CD4-positive, alpha-beta T cell treated with Interleukin-21 for 1 hour (primary cell): ENCODE measurements at regions not wholly inside any gene's neighbourhood (a gene's known extent, or its start where the extent isn't known, plus 50 kb on each side); places are given as distances from the start of the nearest gene placed in this dataset.
A peak's percentile ranks its signal among the peaks of the same experiment; 100 is the strongest.
"Not testable (repeated sequence)": the region's sequence is repeated elsewhere in the genome, so short reads cannot be mapped to it uniquely, and the experiment has no call there.

Experiments used
- DNase-seq: peaks from one replicate; pipeline ENCODE4 v3.0.0-alpha.2; 2020

DNA sequence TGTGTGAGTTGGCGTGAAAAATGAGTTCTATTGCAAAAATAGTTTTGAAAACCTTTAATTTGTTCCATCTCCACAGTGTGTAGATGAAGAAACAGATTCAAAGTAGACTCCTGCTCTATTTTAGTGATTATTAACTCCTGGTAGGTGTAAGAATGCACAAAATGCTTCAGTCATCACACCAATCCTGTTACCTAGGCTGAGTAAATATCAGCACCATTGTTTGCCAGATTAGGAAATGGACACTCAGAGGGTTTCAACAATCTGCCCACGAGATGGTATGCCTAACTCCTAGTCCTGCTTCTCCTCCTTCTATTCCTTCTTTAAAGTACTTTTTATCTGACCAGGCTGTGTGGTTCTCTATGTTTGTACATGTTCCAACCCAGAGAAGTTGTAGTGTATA is 108.9 kb upstream of the AHI1 start:
- DNase-seq: no peak

DNA sequence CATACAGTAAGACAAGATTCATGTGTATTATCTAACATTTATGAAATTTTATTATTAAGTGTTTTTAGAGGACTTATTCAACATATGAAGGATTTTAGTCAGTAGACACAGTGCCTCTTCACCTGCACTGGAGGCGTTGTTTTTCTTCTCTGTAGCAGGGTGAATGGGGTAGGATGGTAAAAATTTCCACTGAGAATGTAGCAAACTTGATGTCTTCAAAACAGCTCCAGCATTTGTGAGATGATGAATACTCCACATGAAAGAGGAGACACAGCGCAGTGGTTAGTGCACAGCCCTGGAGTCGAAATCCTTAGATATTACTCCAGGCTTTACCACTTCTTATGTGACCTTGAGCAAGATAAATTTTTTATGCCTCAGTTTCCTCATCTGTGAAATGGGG is 110.5 kb upstream of the AHI1 start:
- DNase-seq: no peak

- DNase-seq: not testable (repeated sequence)
Measured at GRCh38 chr6:135610192-135610591, 112.7 kb upstream of the AHI1 start.

DNA sequence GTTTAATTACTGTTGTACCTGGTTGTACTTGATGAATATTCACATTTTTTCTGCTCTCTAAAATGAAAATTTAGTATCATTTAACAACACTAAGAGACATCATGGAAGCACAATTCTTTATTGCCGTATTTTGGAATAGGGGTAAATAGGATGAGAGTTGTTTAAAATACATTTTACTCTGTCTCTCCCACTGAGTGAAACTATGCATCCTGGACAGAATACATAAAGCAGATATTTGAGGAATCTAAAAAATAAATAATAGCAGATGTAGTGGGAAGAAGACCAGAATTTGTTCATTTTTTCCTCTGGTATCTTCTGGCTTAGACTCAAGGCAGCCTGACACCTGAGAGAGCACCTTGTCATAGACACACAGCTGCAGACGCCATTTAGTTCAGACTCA is 119.1 kb upstream of the AHI1 start:
- DNase-seq: no peak

GRCh38 chr6:135617222-135617621 is 119.7 kb upstream of the AHI1 start:
- DNase-seq: no peak

- no peak for DNase-seq
Measured at GRCh38 chr6:135622081-135622480, 124.5 kb upstream of the AHI1 start.

DNA sequence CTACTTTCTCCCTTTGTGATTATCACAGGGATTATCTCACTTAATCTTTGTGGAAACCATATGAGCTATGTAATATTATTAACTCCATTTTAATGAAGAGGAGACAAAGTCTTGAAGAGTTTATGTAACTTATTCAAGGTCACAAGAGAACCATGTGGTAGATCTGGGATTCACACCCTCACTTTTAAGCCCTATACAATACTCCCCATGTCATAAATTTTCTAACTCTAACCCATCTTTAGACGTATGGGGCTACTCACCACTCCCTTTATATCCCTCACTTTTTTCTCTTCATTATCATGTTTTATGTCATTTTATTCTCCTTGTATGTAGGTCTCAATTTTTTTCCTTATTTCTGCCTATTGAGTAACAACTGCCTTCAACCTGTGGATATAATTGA is 126.4 kb upstream of the AHI1 start:
- no peak for DNase-seq

GRCh38 chr6:135624402-135625295 is 127.1 kb upstream of the AHI1 start:
- peak; percentile 13 for DNase-seq

- DNase-seq: not testable (repeated sequence)
Measured at GRCh38 chr6:135626001-135626400, 128.5 kb upstream of the AHI1 start.

GRCh38 chr6:135627092-135627715 is 129.7 kb upstream of the AHI1 start:
- no peak for DNase-seq

GRCh38 chr6:135630789-135631376 is 133.3 kb upstream of the AHI1 start:
- DNase-seq: no peak

DNA sequence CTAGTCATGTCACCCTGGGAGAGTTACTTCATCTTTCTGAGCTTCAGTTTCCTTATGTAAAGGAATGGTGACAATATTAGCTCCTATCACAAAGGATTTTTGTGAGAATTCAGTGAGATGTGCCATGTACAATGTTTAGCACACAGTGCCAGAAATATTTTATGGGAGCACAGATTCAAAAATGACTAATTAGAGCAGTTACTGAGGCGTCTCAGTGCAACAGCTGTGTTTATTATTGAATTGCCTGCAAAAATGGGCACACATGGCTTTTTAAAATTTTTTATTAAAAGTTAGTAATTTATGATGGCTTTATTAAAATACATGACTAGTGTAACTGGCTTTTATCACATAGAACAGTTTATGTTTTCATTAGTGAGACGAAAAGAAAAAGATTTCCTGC is 134.3 kb upstream of the AHI1 start:
- DNase-seq: no peak

- no peak for DNase-seq
Measured at GRCh38 chr6:135633573-135633972, 136.0 kb upstream of the AHI1 start.

GRCh38 chr6:135637701-135638100 is 140.2 kb upstream of the AHI1 start:
- DNase-seq: no peak

DNA sequence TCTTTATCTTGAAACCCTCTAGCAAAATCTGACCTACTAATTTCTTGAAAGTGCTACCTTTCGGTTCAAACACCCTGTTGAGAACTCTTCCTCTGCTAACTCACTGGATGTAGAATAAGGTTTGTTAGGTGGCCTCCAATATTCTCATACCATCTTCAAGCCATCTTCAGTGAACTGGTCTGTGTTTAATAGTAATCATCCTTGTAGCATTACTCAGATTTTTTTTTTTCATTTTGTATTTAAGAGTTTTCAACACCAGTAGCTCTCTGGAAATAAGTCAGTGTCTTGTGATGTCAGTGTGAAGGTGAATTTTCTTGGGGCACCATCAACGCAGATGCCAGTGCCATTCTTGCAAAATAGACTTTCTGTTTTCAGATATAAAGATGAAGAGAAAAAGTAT is 140.6 kb upstream of the AHI1 start:
- DNase-seq: no peak

DNA sequence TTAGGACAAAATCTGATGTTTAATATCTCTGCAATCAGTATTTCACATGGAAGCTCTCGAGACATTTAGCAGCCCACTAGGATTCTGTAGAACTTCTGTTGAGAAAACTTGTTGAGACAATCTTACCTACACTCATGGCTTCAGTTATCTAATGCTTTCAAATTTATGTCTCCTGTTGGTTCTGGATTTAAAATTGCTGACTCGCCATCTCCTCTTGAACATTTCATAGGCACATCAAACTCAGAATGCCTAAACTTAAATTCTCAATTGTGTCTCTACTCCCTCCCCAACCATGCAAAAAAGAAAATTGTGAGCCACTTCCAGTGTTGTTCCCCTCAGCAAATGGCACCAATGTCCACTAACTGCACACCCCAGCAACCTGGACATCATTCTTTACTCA is 142.5 kb upstream of the AHI1 start:
- no peak for DNase-seq

- DNase-seq: no peak
Measured at GRCh38 chr6:135640449-135641111, 143.0 kb upstream of the AHI1 start.

DNA sequence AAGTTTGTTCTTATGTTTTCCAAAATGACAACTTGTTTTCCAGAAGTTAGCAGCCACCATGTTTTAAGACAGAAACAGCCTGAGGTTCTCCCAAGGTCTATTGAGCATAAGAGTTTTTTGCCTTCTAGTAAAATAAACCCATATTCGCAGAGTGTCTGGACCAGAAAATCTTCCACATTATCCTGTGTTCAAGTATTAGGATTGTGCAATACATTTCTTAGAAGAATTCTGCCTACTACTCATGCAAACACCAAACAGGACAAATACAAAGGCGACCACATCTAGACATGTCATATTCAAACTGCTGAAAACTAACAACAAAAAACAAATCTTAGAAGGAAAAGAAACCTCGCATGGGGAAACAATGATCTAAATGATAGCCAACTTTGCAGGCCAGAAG is 145.4 kb upstream of the AHI1 start:
- no peak for DNase-seq

DNA sequence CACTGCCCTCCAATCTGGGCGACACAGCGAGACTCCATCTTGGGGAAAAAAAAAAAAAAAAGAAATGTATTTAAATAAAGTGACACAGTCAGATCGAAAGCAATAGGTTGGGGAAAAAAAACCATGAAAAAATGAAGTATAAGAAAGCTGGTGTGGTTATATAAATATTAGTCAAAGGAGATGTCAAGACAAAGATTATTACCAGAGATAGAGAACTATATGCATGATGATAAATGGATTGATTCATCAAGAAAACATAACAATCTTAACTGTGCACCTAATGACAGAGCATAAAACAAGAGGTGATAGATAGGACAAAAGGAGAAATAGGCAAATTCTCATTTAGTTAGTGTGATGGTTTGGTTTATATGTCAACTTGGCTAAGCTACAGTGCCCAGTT is 146.9 kb upstream of the AHI1 start:
- no peak for DNase-seq

DNA sequence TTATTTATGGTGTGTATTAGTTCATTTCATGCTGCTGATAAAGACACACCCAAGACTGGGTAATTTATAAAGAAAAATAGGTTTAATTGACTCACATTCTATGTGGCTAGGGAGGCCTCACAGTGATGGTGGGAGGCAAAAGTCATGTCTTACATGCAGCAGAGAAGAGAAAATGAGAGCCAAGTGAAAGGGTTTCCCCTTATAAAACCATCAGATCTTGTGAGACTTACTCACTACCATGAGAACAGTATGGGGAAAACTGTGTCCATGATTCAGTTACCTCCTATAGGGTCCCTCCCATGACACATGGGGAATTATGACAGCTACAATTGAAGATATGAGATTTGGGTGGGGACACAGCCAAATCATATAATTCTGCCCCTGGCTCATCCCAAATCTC is 150.0 kb upstream of the AHI1 start:
- DNase-seq: no peak

- DNase-seq: no peak
Measured at GRCh38 chr6:135651964-135652755, 154.6 kb upstream of the AHI1 start.

- DNase-seq: no peak
Measured at GRCh38 chr6:135655055-135655454, 157.5 kb upstream of the AHI1 start.

DNA sequence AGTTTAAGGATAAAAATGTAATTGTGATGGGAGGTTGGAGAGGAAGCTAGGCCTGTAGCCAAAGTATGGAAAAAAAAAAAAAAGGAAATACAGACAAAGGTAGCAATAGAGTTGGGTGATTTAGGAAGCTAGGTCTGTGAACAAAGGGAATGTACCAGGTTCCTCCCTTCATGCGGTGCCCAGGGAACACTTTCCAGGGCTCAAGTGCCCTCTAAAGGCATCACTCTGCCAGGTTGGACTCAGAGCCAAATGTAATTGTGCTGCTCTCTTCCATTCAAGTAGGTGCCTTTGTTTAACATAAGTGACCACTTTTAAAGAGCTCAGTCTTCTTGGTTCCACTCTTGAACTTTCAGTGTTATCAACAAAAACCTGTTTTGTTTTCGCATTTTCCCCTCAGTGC is 159.7 kb upstream of the AHI1 start:
- DNase-seq: no peak
